GM18907 (cell line): ENCODE measurements at regions not wholly inside any gene's neighbourhood (a gene's known extent, or its start where the extent isn't known, plus 50 kb on each side); places are given as distances from the start of the nearest gene placed in this dataset.

Experiments used
- ATAC-seq: cut with Tn5 transposase; IDR thresholded peaks from one replicate; pipeline ENCODE4 v1.9.1; 2021; ENCODE audit warnings: mild to moderate bottlenecking, moderate library complexity; ENCODE audit not compliant: unreplicated experiment

DNA sequence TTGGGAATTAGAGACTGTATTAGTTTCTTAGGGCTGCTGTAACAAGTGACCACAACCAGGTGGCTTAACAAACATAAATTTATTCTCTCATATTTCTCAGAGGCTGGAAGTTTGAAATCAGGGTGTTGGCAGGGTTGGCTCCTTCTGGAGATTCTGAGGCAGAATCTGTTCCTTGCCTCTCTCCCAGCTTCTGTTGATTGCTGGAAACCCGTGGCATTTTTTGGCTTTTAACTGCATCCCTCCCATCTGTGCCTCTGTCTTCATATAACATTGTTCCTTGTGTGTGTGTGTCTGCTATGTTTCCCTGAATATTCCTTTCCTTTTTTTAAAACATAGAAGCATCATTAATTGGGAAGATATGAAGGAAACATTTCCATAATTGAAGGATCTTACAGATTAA lies 448.1 kb upstream of the DCC start:
- no peak for ATAC-seq

DNA sequence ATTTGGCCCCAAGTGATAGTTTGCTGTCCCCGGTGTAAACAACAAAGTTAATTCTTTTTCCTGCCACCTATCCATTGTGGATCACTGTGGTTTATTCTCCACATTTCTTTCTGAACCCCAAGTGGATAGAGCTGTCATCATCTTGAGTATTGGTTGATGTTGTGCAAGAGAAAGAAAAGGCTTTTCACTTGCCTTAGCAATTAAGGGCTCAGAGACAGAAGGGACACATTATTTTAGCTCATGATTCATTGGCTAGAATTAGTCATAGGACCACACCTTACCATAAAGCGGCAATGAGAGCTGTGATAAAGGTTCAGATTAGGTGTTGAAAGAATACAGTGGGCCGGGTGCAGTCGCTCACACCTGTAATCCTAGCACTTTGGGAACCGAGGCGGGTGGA lies 442.1 kb upstream of the DCC start:
- no peak for ATAC-seq

DNA sequence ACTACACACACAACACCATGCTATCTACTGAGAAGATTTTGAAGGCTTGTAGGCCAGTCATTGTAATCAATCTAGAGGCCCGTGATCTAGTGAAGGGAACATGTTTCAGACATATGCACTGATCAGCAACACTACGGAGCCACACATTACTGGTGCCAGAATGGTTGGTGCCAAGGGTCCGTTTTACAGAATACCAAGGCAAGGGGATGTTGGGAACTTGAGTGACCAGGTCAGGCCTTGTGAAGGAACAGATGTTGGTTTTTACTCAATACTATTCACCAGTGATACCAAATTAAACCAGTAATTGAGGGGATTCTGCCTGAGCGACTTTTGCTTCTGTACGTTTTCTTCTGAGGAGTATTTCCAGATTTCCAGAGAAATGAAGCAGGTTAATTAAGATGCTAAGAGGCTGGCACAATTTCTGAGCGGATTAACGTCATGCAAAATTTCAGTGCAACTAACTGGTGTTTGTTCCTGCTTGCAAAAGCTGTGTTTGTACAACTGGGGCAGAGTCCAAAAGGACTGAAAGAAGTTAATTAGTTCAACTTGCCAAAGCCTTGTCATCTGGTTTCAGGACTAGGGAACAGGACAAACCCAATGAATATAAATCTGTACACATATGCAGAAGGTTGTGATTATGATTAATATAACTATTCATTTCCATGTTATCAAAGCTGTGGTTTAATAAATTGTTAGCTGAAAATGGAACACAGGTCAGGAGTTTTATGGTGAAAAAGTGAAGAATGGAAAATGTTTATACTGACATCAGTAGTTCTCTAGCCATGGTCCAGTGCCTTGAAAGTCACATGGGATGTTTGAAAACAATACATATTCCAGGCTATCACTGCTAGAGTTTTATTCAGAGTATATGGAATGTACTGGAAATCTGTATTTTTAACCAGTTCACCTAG lies 432.1 kb upstream of the DCC start:
- ATAC-seq = no peak

DNA sequence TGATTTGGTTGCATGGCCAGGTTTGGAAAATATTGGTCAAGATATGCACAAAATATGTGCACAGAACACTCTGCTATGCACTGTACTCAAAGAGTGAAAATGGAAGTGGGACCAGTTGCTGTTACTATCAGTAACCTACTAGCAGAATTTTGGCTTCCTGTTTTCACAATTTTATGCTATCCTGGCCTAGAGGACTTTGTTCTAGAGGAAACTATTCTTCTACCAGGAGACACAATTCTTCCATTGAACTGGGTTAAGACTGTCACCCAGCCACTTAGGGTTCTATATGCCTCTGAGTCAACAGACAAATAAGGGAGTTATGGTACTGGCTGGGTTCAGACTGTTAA lies 431.4 kb upstream of the DCC start:
- ATAC-seq = no peak

DNA sequence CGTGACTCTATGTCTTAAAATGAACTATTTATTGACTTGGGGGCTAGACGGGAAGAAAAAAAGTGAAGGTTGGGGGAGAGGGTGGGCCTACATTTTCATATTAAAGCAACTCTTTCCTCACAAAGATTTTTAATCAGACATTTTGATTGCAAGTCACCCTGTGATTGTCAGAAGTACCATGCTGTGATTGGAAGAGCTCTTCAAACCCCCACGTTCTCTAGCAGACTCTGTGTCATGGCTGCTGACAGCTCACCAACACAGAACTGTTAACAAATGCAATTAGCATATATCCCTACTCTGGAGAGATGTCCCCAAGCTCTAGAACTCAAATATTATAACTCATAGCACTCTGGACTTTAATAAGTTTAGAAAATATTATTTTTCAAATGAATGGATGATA lies 428.4 kb upstream of the DCC start:
- no peak for ATAC-seq

- ATAC-seq = no peak
Measured at GRCh38 chr18:51912381-51912780, 427.6 kb upstream of the DCC start.

DNA sequence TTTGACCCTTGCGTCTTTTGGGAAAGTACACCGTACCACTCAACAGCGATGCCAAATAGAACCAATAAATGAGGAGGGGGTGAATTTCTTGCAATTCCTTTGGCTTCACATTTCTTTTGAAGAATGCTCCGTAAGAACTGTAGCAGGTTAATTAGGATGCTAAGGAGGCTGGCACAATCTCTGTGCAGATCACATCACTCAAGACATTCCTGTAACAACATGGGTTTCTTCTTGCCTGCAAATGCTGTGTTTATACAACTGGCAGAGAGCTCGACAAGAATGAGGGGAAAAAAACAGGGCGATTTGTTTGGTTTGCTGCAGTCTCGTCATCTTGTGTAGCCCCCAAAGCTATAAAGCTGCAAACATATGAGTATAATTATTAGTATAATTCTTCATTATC lies 424.8 kb upstream of the DCC start:
- ATAC-seq = no peak

- ATAC-seq = no peak
Measured at GRCh38 chr18:51921862-51922261, 418.1 kb upstream of the DCC start.

DNA sequence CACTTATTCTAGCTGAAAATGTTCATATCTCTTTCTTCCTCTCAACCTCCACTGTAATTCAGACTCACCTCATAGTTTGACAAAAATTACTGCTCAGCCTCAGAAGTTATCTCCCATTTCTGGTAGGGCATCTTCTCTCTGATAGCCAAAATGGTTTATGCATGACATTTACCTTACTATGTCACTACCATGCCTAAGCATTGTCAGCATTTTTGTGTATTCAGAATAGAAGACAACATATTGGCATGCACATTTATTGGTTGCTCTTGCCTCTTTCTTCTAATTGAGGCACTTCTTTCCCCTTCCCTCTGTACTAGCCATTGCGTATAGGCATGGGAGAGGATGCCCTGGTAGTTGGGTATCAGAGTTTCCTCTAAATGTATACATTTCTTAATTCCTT lies 406.1 kb upstream of the DCC start:
- no peak for ATAC-seq

GRCh38 chr18:51936115-51936514 lies 403.9 kb upstream of the DCC start:
- no peak for ATAC-seq

GRCh38 chr18:51941999-51942398 lies 398.0 kb upstream of the DCC start:
- no peak for ATAC-seq

DNA sequence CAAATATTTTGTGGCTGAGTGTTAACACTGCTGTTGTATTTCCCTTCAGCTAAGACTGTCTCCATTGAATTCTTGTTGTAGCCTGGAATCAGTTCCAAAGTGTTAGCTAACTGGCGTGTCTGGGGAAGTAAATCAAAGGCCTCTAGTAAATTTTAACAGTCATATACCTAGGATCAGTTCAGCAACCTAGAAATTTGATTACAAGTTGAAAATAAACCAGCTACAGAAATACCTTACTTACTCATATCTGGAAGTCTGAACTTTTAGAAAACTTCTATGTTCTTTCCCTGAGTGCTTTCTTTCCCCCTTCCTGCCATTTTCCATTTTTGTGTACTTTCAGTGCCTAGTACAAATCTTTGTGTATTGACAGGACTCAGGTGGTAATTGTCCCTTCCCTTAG lies 396.7 kb upstream of the DCC start:
- no peak for ATAC-seq

DNA sequence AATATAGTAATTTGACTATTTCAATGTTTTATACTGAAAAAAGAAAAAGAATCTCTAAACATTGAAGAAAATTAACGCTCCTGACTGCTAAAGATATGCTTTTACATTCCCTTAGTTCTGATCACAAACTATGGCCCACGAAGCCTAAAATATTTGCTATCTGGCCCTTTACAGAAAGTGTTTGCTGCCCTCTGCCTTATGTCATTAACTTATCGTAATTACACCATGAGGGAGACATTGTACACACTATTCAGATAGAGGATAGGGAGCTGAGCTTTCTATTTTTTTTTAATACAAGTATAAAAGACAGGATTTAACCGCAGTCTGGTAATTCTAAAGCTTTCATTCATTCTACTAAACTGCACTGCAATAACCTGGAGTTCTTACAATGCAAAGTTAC lies 393.1 kb upstream of the DCC start:
- ATAC-seq = no peak

- ATAC-seq = no peak
Measured at GRCh38 chr18:51952844-51953243, 387.2 kb upstream of the DCC start.

- peak; percentile 95 for ATAC-seq
Measured at GRCh38 chr18:51953521-51953920, 386.5 kb upstream of the DCC start.

DNA sequence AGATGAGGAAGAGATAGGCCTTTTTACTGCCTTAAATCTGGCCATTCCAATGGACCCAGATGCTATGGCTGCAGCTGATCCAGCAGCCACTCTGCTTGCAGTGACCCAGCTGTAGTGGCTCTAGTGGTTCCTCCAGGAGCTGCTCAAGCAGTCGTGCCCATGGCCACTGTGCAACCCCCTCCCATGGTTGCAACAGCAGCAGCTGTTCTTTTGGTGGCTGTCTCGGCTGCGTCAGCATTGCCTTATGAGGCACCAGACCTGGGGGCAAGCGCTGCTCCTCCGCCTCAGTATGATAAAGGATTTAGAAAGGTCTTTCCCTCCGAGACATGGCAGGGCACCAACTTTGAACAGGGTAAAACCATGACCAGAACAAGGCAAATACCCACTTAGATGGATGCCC lies 384.9 kb upstream of the DCC start:
- ATAC-seq = no peak

- no peak for ATAC-seq
Measured at GRCh38 chr18:51957001-51957400, 383.0 kb upstream of the DCC start.

DNA sequence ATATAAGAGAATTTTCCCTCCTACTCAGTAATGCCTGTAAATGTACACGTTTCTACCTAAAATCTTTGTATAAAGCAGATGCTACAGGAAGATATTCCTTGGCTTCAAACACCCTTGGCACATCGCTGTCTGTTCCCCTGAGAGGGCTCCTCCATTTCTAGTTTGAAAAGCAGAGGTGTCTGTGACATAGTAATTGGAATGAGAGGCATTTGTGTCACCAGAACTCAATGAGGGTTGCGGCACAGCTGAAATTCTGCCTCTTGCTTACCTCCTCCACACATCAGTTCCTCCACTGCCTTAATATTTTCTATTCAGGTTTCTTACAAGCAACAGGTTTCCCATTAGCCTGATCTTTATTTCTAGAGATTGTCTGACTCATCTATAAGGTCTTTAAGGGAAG lies 359.9 kb upstream of the DCC start:
- ATAC-seq = no peak

DNA sequence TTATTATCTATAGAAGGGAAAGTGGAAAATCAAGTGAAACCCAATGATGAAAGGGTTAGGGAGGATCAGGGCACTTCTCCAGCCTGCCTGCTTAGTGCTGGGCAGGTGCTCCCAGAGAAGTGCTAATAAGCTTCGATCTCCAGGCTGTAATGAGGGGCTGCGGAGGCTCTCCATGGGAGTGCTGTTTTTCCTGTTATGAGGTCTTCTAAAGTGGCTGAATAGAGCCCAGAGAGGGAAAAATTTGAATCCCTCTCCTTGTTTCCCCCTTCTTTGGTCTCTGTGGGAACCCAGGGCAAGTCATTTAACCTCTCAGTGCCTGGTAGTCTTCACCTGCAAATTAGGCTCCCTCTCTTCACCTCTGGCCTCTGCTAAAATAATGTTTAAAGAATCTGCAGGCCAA lies 351.7 kb upstream of the DCC start:
- no peak for ATAC-seq

- ATAC-seq = no peak
Measured at GRCh38 chr18:51997129-51997528, 342.9 kb upstream of the DCC start.

- no peak for ATAC-seq
Measured at GRCh38 chr18:51998066-51998465, 341.9 kb upstream of the DCC start.

DNA sequence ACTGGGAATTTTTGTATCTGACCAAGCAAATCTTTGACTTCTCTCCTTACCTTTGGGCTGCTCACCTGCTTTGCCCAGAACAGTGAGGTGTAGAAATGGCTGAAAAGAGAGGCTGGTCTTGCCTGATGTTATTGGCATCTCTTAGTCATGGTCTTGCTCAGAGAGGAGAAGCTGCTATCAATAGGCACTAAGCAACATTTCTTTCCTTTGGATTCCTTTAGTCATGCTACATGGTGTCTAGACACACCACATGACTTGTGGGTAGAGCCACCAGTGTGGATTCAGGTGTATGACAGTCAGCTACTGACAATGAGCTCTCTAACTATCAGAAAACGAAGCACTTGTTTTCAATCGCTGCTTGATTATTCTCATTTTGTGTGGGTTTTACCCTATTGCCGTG lies 341.3 kb upstream of the DCC start:
- ATAC-seq = no peak

DNA sequence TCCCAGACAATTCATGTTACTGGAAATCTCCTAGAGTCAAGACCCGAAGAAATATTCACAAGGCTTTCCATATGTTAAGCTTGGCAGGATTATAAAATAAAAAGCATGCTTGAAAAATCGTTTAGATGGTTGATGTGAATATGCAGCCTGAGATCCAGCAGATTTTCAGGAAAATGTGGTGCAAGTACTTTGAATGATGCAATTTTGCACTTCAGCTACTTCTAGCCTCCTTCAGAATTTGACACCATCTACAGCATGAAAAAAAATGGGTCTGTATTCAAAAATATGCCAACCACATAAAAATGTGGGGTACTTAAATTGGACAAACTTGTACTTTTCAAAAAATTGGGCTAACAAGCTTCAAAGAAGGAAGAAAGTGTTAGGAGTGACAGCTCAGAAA lies 340.6 kb upstream of the DCC start:
- ATAC-seq = no peak
